GM19397 (cell line): ENCODE measurements at regions not wholly inside any gene's neighbourhood (a gene's known extent, or its start where the extent isn't known, plus 50 kb on each side); places are given as distances from the start of the nearest gene placed in this dataset.

Source experiments
- ATAC-seq: cut with Tn5 transposase; IDR thresholded peaks from one replicate; pipeline ENCODE4 v1.9.1; 2021; ENCODE audit warnings: mild to moderate bottlenecking, moderate library complexity; ENCODE audit not compliant: unreplicated experiment

DNA sequence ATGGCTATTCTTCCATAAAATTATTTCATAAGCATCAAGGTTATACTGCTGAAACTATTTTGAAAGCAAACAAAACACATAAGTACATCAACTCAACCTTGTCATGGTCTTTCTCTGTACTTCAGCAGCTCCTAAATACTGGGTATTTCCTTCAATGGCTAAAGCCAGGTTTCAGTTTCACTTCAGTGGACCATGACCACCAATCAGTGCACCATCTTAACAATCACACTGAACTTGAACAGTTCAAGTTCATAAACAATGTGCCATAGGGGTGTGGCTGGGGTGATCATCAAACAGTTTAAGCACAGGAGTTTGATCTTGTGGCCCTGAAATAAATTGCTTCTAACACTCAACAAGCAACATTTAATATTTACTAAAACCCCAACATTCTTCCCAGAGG lies 124.1 kb upstream of the FIGN start:
- ATAC-seq: no peak

DNA sequence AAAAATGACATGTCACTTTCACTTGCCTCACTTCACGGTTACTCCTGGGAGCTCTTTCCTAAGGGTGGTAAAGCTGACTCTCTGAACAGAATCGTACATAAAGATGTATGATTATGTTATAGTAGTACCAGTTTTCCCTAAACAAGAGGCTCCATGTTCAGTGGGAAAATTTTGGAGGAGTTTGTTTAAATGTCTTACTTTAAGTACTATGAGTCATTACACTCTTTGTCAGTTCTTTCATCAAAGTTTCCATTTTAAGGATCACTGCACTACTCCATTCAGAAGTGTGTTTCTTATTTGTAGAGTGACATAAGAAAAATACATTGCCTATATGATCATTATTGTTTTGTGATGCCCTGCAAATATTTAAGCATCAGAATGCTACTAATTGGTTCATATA lies 121.1 kb upstream of the FIGN start:
- ATAC-seq: no peak

DNA sequence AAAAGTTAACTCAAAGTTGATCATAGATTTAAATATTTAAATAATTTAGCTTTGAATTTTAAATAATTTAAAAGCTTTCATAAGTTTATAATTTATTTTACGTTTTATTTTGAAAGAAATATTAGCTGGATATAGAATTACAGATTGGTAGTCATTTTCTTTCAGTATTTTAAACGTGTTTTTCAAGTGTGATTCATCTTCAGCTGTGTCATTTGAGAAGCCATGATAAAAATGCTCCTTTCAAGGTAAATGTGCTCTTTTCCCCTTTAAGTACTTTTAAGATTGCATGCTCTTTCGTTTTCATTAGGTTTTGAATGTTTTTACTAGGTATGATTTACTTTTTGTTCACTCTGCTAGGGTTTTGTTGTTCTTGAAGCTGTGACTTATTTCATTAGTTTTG lies 116.8 kb upstream of the FIGN start:
- no peak for ATAC-seq

DNA sequence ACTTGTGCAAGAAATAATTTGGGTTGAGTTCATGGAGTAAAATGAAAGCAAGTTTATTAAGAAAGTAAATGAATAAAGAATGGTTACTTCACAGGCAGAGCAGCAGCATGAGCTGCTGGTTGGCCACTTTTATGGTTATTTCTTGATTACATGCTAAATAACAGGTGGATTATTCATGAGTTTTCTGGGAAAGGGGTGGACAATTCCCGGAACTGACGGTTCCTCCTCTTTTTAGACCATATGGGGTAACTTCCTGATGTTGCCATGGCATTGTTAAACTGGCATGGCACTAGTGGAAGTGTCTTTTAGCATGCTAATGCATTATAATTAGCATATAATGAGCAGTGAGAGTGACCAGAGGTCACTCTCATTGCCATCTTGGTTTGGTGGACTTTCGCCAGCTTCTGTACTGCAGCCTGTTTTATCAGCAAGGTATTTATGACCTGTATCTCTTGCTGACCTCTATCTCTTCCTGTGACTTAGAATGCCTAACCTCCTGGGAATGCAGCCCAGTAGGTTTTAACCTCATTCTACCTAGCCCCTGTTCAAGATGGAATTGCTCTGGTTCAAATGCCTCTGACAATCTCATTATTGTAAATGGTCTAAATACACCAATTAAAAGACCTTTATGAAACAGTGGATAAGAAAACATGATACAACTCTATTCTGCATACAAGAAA lies 114.1 kb upstream of the FIGN start:
- ATAC-seq: no peak

DNA sequence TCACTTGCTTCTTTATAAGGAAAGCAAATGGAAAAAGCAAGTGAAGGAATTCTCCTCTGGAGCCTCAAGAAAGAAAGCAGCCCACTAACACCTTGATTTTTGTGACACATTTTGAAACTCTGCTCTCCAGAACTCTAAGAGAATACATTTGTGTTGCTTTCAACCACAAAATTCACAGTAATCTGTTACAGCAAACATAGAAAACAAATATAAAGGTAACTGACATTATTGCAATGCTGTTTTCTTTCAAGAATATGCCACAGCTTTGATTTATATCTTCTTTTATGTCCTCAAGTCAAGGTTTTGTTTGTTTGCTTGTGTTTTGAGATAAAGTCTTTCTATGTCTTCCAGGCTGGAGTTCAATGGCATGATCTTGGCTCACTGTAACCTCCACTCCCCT lies 103.1 kb upstream of the FIGN start:
- ATAC-seq: no peak

DNA sequence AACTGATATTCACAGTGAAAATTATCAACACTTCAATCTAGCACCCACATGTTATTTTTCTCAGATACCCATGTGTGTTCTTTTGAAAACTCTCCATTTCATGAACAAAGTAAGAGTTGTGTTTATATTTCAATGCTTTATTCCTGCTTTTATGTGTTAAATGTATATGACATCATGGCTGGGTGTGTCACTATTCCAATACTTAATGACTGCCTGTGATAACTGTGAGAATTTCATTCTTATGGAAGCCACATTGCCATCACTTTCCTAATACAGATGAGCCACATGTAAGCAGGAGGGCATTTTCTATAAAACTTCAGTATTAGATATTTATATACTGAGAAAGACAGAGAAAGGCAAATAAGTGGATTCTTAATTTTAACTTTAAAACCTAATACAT lies 100.4 kb upstream of the FIGN start:
- no peak for ATAC-seq

DNA sequence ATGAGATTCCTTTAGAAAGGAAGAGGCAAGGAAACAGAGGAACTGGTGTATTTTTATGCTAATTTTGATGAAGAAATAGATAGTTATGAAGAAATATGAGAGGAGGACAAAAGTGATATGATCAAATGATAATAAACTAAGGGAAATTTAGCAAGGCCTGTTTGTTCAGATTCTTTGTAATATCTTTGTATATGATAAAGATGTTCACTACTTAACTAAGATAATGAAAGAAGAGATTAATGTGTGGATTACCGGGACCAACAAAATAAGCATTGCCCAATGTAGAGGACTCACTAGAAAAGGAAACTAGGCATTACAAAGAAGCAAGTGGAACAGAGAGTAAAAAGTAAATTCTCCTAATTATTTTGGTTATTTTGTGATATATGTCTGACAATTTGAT lies 99.0 kb upstream of the FIGN start:
- ATAC-seq: no peak

DNA sequence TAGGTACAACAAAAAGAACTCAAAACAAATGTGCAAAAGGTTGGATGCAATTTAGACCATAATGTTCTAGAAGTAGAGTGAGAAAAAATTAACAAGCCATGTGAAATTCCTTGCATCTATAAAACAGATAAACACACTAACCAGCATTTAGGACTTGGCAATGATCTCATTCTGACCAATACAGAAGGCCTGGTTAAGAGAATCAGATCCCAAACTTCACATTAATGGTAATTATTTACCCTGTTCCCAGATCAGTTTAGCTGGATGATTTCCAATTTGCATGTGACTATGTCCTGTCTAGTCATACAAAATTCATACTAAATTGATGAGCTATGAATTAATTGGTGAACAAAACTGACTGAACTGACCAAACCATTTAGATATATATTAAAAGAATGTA lies 98.4 kb upstream of the FIGN start:
- ATAC-seq: no peak

DNA sequence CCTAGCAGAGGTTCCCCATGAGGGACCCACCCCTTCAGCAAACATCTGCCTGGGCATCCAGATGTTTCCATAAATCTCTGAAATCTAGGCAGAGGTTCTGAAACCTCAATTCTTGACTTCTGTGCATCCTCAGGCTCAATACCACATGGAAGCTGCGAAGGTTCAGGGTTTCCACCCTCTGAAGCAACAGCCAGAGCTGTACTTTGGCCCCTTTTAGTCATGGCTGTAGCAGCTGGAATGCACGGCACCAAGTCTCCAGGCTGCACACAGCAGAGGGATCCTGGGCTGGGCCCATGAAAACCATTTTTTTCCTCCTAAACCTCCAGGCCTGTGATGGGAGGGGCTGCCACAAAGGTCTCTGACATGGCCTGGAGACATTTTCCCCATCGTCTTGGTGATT lies 93.0 kb upstream of the FIGN start:
- ATAC-seq: no peak

DNA sequence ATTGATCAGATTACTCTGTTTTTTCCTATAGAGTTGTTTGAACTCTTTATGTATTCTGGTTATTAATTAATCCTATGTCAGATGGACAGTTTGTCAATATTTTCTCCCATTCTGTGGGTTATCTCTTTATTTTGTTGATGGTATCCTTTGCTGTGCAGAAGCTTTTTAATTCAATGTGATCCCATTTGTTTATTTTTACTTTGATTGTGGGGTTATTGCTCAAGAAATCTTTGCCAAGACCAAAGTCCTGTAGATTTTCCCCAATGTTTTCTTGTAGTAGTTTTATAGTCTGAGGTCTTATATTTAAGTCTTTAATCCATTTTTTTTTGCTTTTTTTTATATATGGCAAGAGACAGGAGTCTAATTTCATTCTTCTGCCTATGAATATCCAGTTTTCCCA lies 86.2 kb upstream of the FIGN start:
- ATAC-seq: no peak

DNA sequence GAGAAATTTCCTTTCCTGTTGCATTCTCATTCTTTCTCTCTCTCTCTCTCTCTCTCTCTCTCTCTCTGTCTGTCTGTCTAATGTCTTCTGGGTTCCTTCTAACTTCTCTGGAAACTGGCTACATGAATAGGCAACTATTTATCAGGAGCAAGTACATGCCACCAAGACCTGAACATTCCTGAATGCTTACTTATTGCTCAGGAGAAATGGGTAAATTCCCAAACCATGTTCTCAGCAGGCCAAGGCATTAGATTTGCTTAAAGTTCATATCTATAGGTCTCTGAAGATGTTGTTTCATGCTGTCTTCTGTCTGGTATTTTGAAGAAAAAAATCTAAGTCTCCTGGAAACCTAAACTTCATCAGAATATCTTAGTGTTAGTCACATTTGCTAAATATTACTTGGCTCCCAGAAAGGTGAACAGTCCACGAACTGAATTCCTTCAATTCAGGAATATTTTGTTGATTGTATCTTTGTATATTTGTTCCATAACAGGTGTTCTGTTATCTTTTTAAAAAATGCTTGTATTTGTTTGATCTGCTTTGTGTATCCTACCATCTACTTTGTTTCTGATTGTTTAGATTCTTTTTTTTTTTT lies 77.2 kb upstream of the FIGN start:
- ATAC-seq: no peak

DNA sequence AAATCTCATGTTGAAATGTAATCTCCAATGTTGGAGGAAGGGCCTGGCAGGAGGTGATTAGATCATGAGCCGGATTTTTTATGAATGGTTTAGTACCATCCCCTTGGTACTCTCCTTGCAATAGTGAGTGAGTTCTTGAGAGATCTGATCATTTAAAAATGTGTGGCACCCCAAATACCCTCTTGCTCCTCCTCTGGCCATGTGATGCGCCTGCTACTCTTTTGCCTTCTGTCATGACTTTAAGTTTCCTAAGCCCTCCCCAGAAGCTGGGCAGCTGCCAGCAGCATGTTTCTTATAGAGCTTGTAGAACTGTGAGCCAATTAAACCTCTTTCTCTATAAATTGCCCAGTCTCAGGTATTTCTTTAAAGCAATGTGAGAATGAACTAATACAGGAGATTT lies 72.6 kb upstream of the FIGN start:
- no peak for ATAC-seq

DNA sequence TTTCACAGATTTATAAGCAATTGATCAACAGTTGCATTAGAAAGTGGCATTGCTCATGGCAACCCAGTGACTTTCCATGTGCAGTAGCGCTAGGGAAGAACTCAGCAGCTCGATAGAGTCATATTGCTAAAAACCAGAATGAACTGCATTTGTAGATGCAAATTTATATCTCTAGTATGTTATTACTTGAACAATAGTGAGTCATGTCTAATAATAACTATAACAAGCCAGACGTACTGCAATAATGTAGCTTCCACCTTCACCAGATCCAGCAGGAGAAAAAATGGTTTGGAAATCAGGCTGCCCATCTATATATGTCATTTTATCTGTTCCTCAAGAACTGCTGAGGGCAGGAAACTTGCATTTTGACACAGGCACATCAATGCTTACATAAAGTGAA lies 66.5 kb upstream of the FIGN start:
- ATAC-seq: no peak

DNA sequence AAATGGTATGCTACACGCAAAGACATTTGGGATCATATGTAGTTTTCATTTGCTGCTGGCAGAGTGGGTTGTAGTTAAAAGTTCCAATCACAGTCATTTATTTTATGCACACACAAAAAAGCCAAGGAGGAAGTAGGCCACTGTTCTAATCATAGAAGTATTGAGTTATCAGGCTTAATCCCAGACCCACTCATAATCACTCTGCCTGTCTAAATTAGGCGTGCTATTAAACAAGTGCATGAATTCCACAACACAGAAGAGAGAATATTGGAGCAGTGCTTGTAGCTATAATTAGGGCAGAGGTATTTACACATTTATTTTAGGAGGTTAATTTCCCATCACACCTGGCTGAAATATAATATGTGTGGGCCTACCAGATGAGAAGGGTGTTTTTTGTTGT lies 65.7 kb upstream of the FIGN start:
- no peak for ATAC-seq

DNA sequence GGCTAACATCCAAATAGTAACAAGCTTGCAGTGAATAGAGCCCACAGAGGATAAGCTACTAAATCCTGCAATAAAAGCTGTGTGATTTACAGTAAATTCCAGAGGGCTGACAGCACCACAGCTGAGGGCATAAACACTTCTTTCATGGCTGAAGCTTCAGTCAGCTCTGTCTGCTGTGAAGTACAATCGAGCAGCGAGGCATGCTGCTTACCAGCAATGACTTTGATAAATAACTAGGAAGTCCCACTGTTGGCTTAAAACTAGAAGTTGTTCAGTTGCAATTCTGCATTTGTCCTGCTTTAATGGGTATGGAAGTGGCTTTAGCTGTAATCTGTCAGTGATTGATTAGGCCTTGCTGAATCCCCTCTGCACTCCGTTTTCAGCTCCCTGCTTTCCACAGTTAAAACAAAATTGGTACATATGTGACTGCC lies 65.2 kb upstream of the FIGN start:
- no peak for ATAC-seq

DNA sequence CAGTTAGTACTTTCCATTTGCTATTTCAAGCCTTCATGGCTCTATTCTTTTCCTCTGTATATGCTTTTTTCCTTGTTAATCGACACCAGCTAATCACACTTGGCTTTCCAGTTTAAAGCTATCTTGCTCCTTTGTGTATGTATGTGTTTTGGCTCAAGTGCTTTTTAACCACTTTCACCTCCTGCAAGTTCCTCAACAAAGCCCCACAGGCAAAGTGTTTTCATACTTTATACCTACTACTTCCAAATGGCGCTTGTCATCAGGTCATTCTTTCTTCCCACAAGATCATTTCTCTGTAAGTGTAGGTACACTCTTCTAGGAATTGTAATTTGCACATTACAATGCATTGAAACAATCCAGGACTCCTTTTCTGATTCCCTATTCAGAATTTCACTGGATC lies 64.0 kb upstream of the FIGN start:
- no peak for ATAC-seq

DNA sequence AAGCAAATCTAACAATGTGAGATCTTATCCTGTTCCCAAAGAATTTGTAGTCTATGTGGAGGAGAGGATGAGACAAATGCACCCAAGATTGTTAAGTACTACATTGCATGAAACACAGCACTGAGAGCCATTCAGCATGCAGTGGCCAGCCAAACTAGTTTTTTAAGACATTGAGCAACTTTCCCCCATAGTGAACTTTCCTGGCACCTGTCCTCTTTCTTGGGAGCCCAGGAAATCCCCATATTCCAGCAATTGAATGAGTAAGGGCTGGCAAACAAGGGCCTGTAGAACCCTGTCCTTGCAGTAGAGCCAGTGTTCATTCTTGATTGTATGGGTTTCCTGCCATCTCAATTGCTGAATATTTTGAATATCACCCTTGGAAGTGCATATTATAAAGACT lies 58.8 kb upstream of the FIGN start:
- no peak for ATAC-seq
